HG02970 (cell line): ENCODE measurements at regions not wholly inside any gene's neighbourhood (a gene's known extent, or its start where the extent isn't known, plus 50 kb on each side); places are given as distances from the start of the nearest gene placed in this dataset.

ENCODE experiments used
- ATAC-seq: cut with Tn5 transposase; IDR thresholded peaks from one replicate; pipeline ENCODE4 v1.9.1; 2021; ENCODE audit warnings: mild to moderate bottlenecking, moderate library complexity, moderate number of reproducible peaks; ENCODE audit not compliant: unreplicated experiment, low FRiP score

- no peak for ATAC-seq
Observed at GRCh38 chr2:457262-457661, 169.4 kb upstream of the ALKAL2 start.

GRCh38 chr2:455913-456312 is 168.0 kb upstream of the ALKAL2 start:
- no peak for ATAC-seq

- no peak for ATAC-seq
Observed at GRCh38 chr2:455015-455705, 167.3 kb upstream of the ALKAL2 start.

GRCh38 chr2:453132-453531 is 165.2 kb upstream of the ALKAL2 start:
- no peak for ATAC-seq

GRCh38 chr2:451495-451894 is 163.6 kb upstream of the ALKAL2 start:
- no peak for ATAC-seq

GRCh38 chr2:449246-450067 is 161.6 kb upstream of the ALKAL2 start:
- no peak for ATAC-seq

GRCh38 chr2:447902-448665 is 160.2 kb upstream of the ALKAL2 start:
- ATAC-seq, result no peak

- no peak for ATAC-seq
Observed at GRCh38 chr2:446963-447530, 159.2 kb upstream of the ALKAL2 start.

GRCh38 chr2:446303-446874 is 158.5 kb upstream of the ALKAL2 start:
- ATAC-seq, result no peak

GRCh38 chr2:445896-446295 is 158.0 kb upstream of the ALKAL2 start:
- ATAC-seq, result no peak

- ATAC-seq, result no peak
Observed at GRCh38 chr2:444937-445884, 157.3 kb upstream of the ALKAL2 start.

GRCh38 chr2:443741-444140 is 155.8 kb upstream of the ALKAL2 start:
- ATAC-seq, result no peak

- no peak for ATAC-seq
Observed at GRCh38 chr2:443216-443615, 155.3 kb upstream of the ALKAL2 start.

GRCh38 chr2:441258-442022 is 153.5 kb upstream of the ALKAL2 start:
- ATAC-seq, result no peak

GRCh38 chr2:440403-440740 is 152.5 kb upstream of the ALKAL2 start:
- no peak for ATAC-seq

GRCh38 chr2:439556-440402 is 151.9 kb upstream of the ALKAL2 start:
- ATAC-seq, result no peak

- no peak for ATAC-seq
Observed at GRCh38 chr2:439077-439476, 151.2 kb upstream of the ALKAL2 start.
